ENCODE measurements at regions not wholly inside any gene's neighbourhood (a gene's known extent, or its start where the extent isn't known, plus 50 kb on each side); places are given as distances from the start of the nearest gene placed in this dataset.
"Not testable (repeated sequence)": the region's sequence is repeated elsewhere in the genome, so short reads cannot be mapped to it uniquely, and the experiment has no call there.

- H3K36me3 Mint-ChIP-seq: no peaks in the 10 kb centered on the region
- H3K9me3 ChIP-seq (replicated peaks in 1 of 2; ENCODE audit: control insufficient read depth in 1 of 2, insufficient read depth in 1 of 2, low read length in 2 of 2): no peaks in the 10 kb centered on the region
- H3K27me3 Mint-ChIP-seq (ENCODE audit: low read depth in 3 of 3): peaks cover 0 to 3% (median 0%) of the 10 kb centered on the region in 3 donors
- no peak overlapping the region for H3K27ac Mint-ChIP-seq
- no peaks in the 10 kb centered on the region for H3K79me2 ChIP-seq (ENCODE audit: insufficient read depth, low read length)
- H4K20me1 ChIP-seq (ENCODE audit: insufficient read depth, low read length): no peaks in the 10 kb centered on the region
- no peak overlapping the region for H2AFZ ChIP-seq (ENCODE audit: insufficient read depth, low read depth, low read length, poor library complexity, severe bottlenecking)
- H3K27me3 ChIP-seq (ENCODE audit: control insufficient read depth in 2 of 2, insufficient read depth in 2 of 2, low read length in 2 of 2): no peaks in the 10 kb centered on the region
- WGBS (ENCODE audit: insufficient coverage): 20% methylated on average over 1 of the region's 2 CpGs
- intact Hi-C loops (cut with micrococcal nuclease): no loop called here
- no peak overlapping the region for H3K4me3 ChIP-seq (replicated peaks in 1 of 3; ENCODE audit: low read depth in 2 of 3, low read length in 3 of 3)
- no peak overlapping the region for H3K27ac ChIP-seq (ENCODE audit: low read depth in 1 of 2, low read length in 2 of 2)
- DNase-seq: no peak
- no peak overlapping the region for H3K4me3 Mint-ChIP-seq
- no peaks in the 10 kb centered on the region for H3K4me1 ChIP-seq (ENCODE audit: control insufficient read depth in 1 of 2, insufficient read depth in 2 of 2, low read length in 2 of 2)
- no peak overlapping the region for H3K4me2 ChIP-seq (replicated peaks; ENCODE audit: extremely low read depth, low read length, poor library complexity, severe bottlenecking)
- H3K36me3 ChIP-seq (replicated peaks in 1 of 2; ENCODE audit: control insufficient read depth in 1 of 2, insufficient read depth in 2 of 2, low read length in 2 of 2): no peaks in the 10 kb centered on the region
- TF ChIP-seq CTCF (IDR thresholded peaks at IDR 0.05): no peak
- H3K9me3 Mint-ChIP-seq: peaks cover 0 to 7% (median 3%) of the 10 kb centered on the region in 7 donors
- H3K4me1 Mint-ChIP-seq: no peaks in the 10 kb centered on the region
- no peak overlapping the region for H3K9ac ChIP-seq (ENCODE audit: insufficient read depth, low read length, poor library complexity, severe bottlenecking)
These were observed 145.5 kb upstream of the PLD5 start for GRCh38 chr1:242670019-242670418.

GRCh38 chr1:242662886-242663285, 138.4 kb upstream of the PLD5 start:
- WGBS (ENCODE audit: insufficient coverage): no CpG with 5 or more reads among the region's 4 CpGs
- H3K27me3 Mint-ChIP-seq (ENCODE audit: low read depth in 3 of 3): peaks cover 0 to 3% (median 0%) of the 10 kb centered on the region in 3 donors

GRCh38 chr1:242653772-242654171, 129.3 kb upstream of the PLD5 start:
- H3K27me3 Mint-ChIP-seq (ENCODE audit: low read depth in 3 of 3); H2AFZ ChIP-seq (ENCODE audit: insufficient read depth, low read depth, low read length, poor library complexity, severe bottlenecking); H3K4me2 ChIP-seq (replicated peaks; ENCODE audit: extremely low read depth, low read length, poor library complexity, severe bottlenecking); H3K4me1 ChIP-seq (ENCODE audit: control insufficient read depth in 1 of 2, insufficient read depth in 2 of 2, low read length in 2 of 2); H3K4me1 Mint-ChIP-seq; H3K4me3 ChIP-seq (replicated peaks in 1 of 3; ENCODE audit: low read depth in 2 of 3, low read length in 3 of 3); H3K36me3 ChIP-seq (replicated peaks in 1 of 2; ENCODE audit: control insufficient read depth in 1 of 2, insufficient read depth in 2 of 2, low read length in 2 of 2); H3K36me3 Mint-ChIP-seq; DNase-seq; H3K79me2 ChIP-seq (ENCODE audit: insufficient read depth, low read length); H4K20me1 ChIP-seq (ENCODE audit: insufficient read depth, low read length); H3K27me3 ChIP-seq (ENCODE audit: control insufficient read depth in 2 of 2, insufficient read depth in 2 of 2, low read length in 2 of 2); H3K27ac ChIP-seq (ENCODE audit: low read depth in 1 of 2, low read length in 2 of 2); H3K27ac Mint-ChIP-seq; H3K9me3 ChIP-seq (replicated peaks in 1 of 2; ENCODE audit: control insufficient read depth in 1 of 2, insufficient read depth in 1 of 2, low read length in 2 of 2); intact Hi-C loops (cut with micrococcal nuclease); H3K4me3 Mint-ChIP-seq; H3K9ac ChIP-seq (ENCODE audit: insufficient read depth, low read length, poor library complexity, severe bottlenecking): not testable (repeated sequence)
- H3K9me3 Mint-ChIP-seq: peaks cover 0 to 18% (median 2%) of the 10 kb centered on the region in 7 donors

More at GRCh38 chr1:242662886-242663285, 138.4 kb upstream of the PLD5 start:
- Histone ChIP-seq H4K20me1 (ENCODE audit: insufficient read depth, low read length) (no peaks in the 10 kb centered on the region), H3K36me3 (replicated peaks in 1 of 2; ENCODE audit: control insufficient read depth in 1 of 2, insufficient read depth in 2 of 2, low read length in 2 of 2) (no peaks in the 10 kb centered on the region), H3K4me3 (replicated peaks in 1 of 3; ENCODE audit: low read depth in 2 of 3, low read length in 3 of 3) (no peak overlapping the region), H3K27me3 (ENCODE audit: control insufficient read depth in 2 of 2, insufficient read depth in 2 of 2, low read length in 2 of 2) (no peaks in the 10 kb centered on the region), H3K4me2 (replicated peaks; ENCODE audit: extremely low read depth, low read length, poor library complexity, severe bottlenecking) (no peak overlapping the region), H3K79me2 (ENCODE audit: insufficient read depth, low read length) (no peaks in the 10 kb centered on the region), H3K9me3 (replicated peaks in 1 of 2; ENCODE audit: control insufficient read depth in 1 of 2, insufficient read depth in 1 of 2, low read length in 2 of 2) (no peaks in the 10 kb centered on the region), H3K27ac (ENCODE audit: low read depth in 1 of 2, low read length in 2 of 2) (no peak overlapping the region), H2AFZ (ENCODE audit: insufficient read depth, low read depth, low read length, poor library complexity, severe bottlenecking) (no peak overlapping the region), H3K4me1 (ENCODE audit: control insufficient read depth in 1 of 2, insufficient read depth in 2 of 2, low read length in 2 of 2) (no peaks in the 10 kb centered on the region), H3K9ac (ENCODE audit: insufficient read depth, low read length, poor library complexity, severe bottlenecking) (no peak overlapping the region)
- H3K4me3 Mint-ChIP-seq: no peak overlapping the region
- no peak for DNase-seq
- TF ChIP-seq CTCF (IDR thresholded peaks at IDR 0.05): no peak
- H3K27ac Mint-ChIP-seq: no peak overlapping the region
- H3K9me3 Mint-ChIP-seq: peaks cover 0 to 9% (median 0%) of the 10 kb centered on the region in 7 donors
- intact Hi-C loops (cut with micrococcal nuclease): no loop called here
- no peaks in the 10 kb centered on the region for H3K36me3 Mint-ChIP-seq
- no peaks in the 10 kb centered on the region for H3K4me1 Mint-ChIP-seq

Data from CD14-positive monocyte (primary cell).